Breast epithelium (tissue), 4 donors: ENCODE measurements at regions not wholly inside any gene's neighbourhood (a gene's known extent, or its start where the extent isn't known, plus 50 kb on each side); places are given as distances from the start of the nearest gene placed in this dataset.
"Not testable (repeated sequence)": the region's sequence is repeated elsewhere in the genome, so short reads cannot be mapped to it uniquely, and the experiment has no call there.

Experiments
- DNase-seq, 2 donors: peaks; one replicate each; pipeline ENCODE4 v3.0.0-alpha.2; 2019; ENCODE audit warnings: low spot score in 2 of 2
- H3K27ac ChIP-seq, 2 donors: fragments of 200-600 bp; sonication (generic) in 1 of 2; one replicate each; pipeline ENCODE4 v1.5.1; 2016 to 2019; ENCODE audit warnings: mild to moderate bottlenecking in 1 of 2
- H3K27me3 ChIP-seq, 2 donors: fragments of 200-600 bp; sonication (generic) in 1 of 2; one replicate each; pipeline versions ENCODE4 v1.5.1 to v1.6.0; 2017 to 2019; ENCODE audit warnings: control low read depth in 1 of 2, mild to moderate bottlenecking in 1 of 2
- H3K36me3 ChIP-seq: fragments of 200-600 bp; one replicate; pipeline ENCODE4 v1.5.1; 2019
- H3K4me1 ChIP-seq, 2 donors: fragments of 200-600 bp; sonication (generic); one replicate each; pipeline ENCODE4 v1.5.1; 2016 to 2019; ENCODE audit warnings: control low read depth in 1 of 2
- H3K4me3 ChIP-seq, 3 donors: fragments of 200-600 bp; sonication (generic); 1 replicate in 2 of 3; 2 replicates in 1 of 3; pipeline ENCODE4 v1.5.1; 2016 to 2019; ENCODE audit warnings: mild to moderate bottlenecking in 3 of 3, moderate library complexity in 2 of 3
- H3K9me3 ChIP-seq, 2 donors: fragments of 200-600 bp; sonication (generic) in 1 of 2; one replicate each; pipeline ENCODE4 v1.5.1; 2016 to 2019; ENCODE audit warnings: control low read depth in 1 of 2
- CTCF ChIP-seq, 3 donors: fragments of 450-650 bp; IDR thresholded peaks; one replicate each; pipeline ENCODE4 v1.5.1; 2016 to 2017; ENCODE audit warnings: antibody characterized with exemption in 3 of 3, mild to moderate bottlenecking in 3 of 3, moderate library complexity in 3 of 3
- POLR2A ChIP-seq: fragments of 450-650 bp; IDR thresholded peaks from one replicate; pipeline ENCODE4 v1.6.1; 2016; ENCODE audit warnings: antibody characterized with exemption, mild to moderate bottlenecking, moderate library complexity
- POLR2AphosphoS5 ChIP-seq, 3 donors: sonication (generic); formaldehyde crosslinking; IDR thresholded peaks; one replicate each; pipeline ENCODE4 v1.6.1; 2017; ENCODE audit warnings: antibody characterized with exemption in 3 of 3
- intact Hi-C: fragments of 100-400 bp; cut with DNase I; formaldehyde crosslinking; loops from one replicate; pipeline ENCODE4 v1.15.1; 2023; ENCODE audit warnings: low total_unique reads

GRCh38 chrX:124455966-124456365, 109.6 kb downstream of the SH2D1A start:
- no peak overlapping the region for H3K27ac ChIP-seq
- no peaks in the 10 kb centered on the region for H3K36me3 ChIP-seq
- no peaks in the 10 kb centered on the region for H3K9me3 ChIP-seq
- H3K4me1 ChIP-seq, result no peaks in the 10 kb centered on the region
- DNase-seq, result no peak
- no peak overlapping the region for H3K4me3 ChIP-seq
- TF ChIP-seq POLR2AphosphoS5 (IDR thresholded peaks at IDR 0.05), result no peak
- no peak for TF ChIP-seq POLR2A
- TF ChIP-seq CTCF (IDR thresholded peaks at IDR 0.05), result no peak
- H3K27me3 ChIP-seq, result peaks cover 0 to 7% of the 10 kb centered on the region in 2 donors
- intact Hi-C loops, result no loop called here

DNA sequence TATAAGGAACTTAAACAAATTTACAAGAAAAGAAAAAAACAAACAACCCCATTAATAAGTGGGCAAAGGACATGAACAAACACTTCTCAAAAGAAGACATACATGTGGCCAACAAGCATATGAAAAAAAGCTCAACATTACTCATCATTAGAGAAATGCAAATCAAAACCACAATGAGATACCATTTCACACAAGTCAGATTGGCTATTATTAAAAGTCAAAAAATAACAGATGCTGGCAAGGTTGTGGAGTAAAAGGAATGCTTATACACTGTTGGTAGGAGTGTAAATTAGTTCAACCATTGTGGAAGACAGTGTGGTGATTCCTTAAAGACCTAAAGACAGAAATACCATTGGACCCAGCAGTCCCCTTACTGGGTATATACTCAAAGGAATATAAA, 113.5 kb downstream of the SH2D1A start:
- H3K36me3 ChIP-seq, H3K27me3 ChIP-seq, H3K27ac ChIP-seq, H3K9me3 ChIP-seq, intact Hi-C loops, H3K4me3 ChIP-seq, H3K4me1 ChIP-seq, DNase-seq: not testable (repeated sequence)

GRCh38 chrX:124462931-124463330, 116.6 kb downstream of the SH2D1A start:
- H3K27ac ChIP-seq, result no peak overlapping the region
- no peak for TF ChIP-seq CTCF (IDR thresholded peaks at IDR 0.05)
- no peak for TF ChIP-seq POLR2AphosphoS5 (IDR thresholded peaks at IDR 0.05)
- no peak for TF ChIP-seq POLR2A
- H3K4me1 ChIP-seq, result no peaks in the 10 kb centered on the region
- no peak overlapping the region for H3K4me3 ChIP-seq
- H3K27me3 ChIP-seq, result peaks cover 0 to 11% of the 10 kb centered on the region in 2 donors
- no peak for DNase-seq
- no peaks in the 10 kb centered on the region for H3K9me3 ChIP-seq
- no peaks in the 10 kb centered on the region for H3K36me3 ChIP-seq
- intact Hi-C loops, result no loop called here

DNA sequence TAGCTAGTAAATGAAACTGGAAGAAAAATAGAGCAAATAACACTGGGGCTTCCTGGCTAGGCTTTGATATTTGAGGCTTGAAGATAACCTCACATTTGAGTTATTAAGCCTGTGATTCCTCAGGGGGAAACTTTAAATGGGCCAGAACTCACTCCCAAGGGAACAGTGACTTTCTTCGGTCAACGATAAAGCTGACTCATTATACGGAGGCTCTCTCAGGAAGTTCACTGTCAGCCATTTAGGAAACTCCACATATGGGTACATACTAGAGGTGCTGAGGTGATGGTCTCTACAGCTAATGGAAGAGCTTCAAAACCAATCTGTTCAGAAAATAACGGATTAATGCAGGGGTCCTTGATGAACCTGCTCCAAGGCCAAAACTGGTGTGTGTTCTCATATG, 120.8 kb downstream of the SH2D1A start:
- no peak for DNase-seq
- no peak overlapping the region for H3K4me3 ChIP-seq
- H3K4me1 ChIP-seq, result no peaks in the 10 kb centered on the region
- H3K36me3 ChIP-seq, result no peaks in the 10 kb centered on the region
- H3K27me3 ChIP-seq, result peaks cover 0 to 4% of the 10 kb centered on the region in 2 donors
- H3K27ac ChIP-seq, result no peak overlapping the region
- TF ChIP-seq POLR2AphosphoS5 (IDR thresholded peaks at IDR 0.05) (no peak), POLR2A (no peak), CTCF (IDR thresholded peaks at IDR 0.05) (no peak)
- no peaks in the 10 kb centered on the region for H3K9me3 ChIP-seq
- intact Hi-C loops, result no loop called here

DNA sequence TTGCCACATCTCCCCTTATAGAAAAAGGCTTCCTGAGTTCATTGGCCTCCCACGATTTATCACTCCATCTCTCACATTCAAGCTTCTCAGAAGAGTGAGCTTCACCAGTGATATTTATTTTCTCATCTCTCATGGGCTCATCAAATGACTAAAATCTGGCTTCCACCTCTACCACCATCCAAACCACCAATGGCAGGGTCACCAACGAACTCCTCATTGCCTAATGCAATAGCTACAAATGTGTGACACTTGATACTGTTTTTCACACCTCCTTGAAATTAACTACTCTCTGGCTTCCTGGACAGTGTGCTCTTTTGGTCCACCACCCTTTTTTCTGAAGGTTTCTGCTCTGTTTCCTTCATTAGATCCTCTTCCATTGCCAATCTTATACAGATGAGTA, 129.0 kb downstream of the SH2D1A start:
- H3K9me3 ChIP-seq, result no peaks in the 10 kb centered on the region
- DNase-seq, result no peak
- H3K27me3 ChIP-seq, result peaks cover 0 to 10% of the 10 kb centered on the region in 2 donors
- no peaks in the 10 kb centered on the region for H3K36me3 ChIP-seq
- intact Hi-C loops, result no loop called here
- H3K4me1 ChIP-seq, result no peaks in the 10 kb centered on the region
- no peak overlapping the region for H3K27ac ChIP-seq
- H3K4me3 ChIP-seq, result no peak overlapping the region
- TF ChIP-seq POLR2AphosphoS5 (IDR thresholded peaks at IDR 0.05) (no peak), CTCF (IDR thresholded peaks at IDR 0.05) (no peak), POLR2A (no peak)

- DNase-seq, result no peak
- no peak for TF ChIP-seq POLR2A
- no peak for TF ChIP-seq CTCF (IDR thresholded peaks at IDR 0.05)
- no peak for TF ChIP-seq POLR2AphosphoS5 (IDR thresholded peaks at IDR 0.05)
- H3K27me3 ChIP-seq, result peaks cover 0 to 14% of the 10 kb centered on the region in 2 donors
- no peaks in the 10 kb centered on the region for H3K4me1 ChIP-seq
- intact Hi-C loops, result no loop called here
- H3K9me3 ChIP-seq, result no peaks in the 10 kb centered on the region
- H3K4me3 ChIP-seq, result no peak overlapping the region
- no peak overlapping the region for H3K27ac ChIP-seq
- H3K36me3 ChIP-seq, result no peaks in the 10 kb centered on the region
Measured at GRCh38 chrX:124476562-124476961, 130.2 kb downstream of the SH2D1A start.
